ENCODE measurements at regions not wholly inside any gene's neighbourhood (a gene's known extent, or its start where the extent isn't known, plus 50 kb on each side); places are given as distances from the start of the nearest gene placed in this dataset.

DNA sequence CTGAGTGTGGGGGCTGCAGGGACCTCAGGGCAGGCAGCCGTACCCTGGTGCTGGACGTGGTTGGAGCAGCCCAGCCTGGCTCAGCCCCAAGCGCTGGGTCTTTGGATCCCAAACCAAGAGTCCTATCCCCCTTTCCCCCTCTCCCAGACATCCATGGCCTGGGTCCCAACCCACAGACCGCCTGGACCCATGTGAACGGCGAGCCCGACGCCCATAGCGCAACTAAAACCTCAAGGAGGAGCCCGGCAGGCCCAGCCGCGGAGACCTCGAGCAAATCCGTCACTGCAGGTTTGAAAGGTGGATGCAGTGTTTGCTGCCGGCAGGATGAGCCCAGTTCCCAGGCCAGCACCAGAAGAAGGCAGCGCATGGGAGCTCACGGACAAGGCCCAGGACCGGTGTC is 337.0 kb downstream of the BRD1 start:
- DNase-seq: no peak

- no peak for DNase-seq
These were observed 337.9 kb downstream of the BRD1 start for GRCh38 chr22:49489821-49490220.

- no peak for DNase-seq
These were observed 338.7 kb downstream of the BRD1 start for GRCh38 chr22:49488943-49489342.

GRCh38 chr22:49487950-49488349 is 339.7 kb downstream of the BRD1 start:
- no peak for DNase-seq

- no peak for DNase-seq
These were observed 341.4 kb downstream of the BRD1 start for GRCh38 chr22:49486225-49486624.

GRCh38 chr22:49483946-49484345 is 343.7 kb downstream of the BRD1 start:
- no peak for DNase-seq

- DNase-seq: no peak
These were observed 344.3 kb downstream of the BRD1 start for GRCh38 chr22:49483281-49483870.

GRCh38 chr22:49482811-49483210 is 344.9 kb downstream of the BRD1 start:
- DNase-seq: no peak

GRCh38 chr22:49481659-49482399 is 345.8 kb downstream of the BRD1 start:
- no peak for DNase-seq

GRCh38 chr22:49480896-49481658 is 346.6 kb downstream of the BRD1 start:
- peak in 1 of 56 donors; percentile 12 for DNase-seq

DNA sequence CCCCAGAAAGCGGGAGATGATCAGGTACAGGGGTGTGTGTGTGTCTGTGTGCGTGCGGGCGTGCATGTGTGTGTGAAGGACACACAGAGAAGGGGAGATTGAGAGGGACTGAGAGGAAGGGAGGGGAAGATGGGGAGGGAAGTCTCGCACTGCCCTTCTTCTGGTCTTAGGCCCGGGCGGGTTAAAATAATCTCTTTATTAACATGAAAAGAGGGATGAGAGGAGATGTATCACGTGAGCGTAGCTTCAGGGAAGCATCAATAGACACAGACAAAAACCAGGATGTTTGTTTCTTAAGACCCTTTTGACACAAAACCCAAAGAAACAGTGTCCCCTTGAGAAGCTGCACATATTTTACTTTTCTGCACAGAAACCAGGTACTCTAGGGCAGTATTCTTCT is 347.3 kb downstream of the BRD1 start:
- DNase-seq: no peak

GRCh38 chr22:49479566-49479965 is 348.1 kb downstream of the BRD1 start:
- DNase-seq: no peak

DNA sequence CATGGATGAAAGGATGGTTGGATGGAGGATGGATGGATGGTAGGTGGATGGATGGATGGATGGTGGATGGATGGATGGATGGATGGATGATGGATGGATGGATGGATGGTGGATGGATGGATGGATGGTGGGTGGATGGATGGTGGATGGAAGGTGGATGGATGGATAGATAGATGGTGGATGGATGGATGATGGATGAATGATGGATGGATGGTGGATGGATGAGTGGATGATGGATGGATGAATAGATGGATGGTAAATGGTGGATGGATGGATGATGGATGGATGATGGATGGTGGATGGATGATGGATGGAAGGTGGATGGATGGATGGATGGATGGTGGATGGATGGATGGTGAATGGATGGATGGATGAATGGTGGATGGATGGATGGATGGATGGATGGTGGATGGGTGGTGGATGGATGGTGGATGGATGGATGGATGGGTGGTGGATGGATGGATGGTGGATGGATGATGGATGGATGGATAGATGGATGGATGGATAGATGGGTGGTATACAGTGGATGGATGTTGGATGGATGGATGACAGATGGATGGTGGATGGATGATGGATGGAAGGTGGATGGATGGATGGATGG is 350.8 kb downstream of the BRD1 start:
- no peak for DNase-seq

DNA sequence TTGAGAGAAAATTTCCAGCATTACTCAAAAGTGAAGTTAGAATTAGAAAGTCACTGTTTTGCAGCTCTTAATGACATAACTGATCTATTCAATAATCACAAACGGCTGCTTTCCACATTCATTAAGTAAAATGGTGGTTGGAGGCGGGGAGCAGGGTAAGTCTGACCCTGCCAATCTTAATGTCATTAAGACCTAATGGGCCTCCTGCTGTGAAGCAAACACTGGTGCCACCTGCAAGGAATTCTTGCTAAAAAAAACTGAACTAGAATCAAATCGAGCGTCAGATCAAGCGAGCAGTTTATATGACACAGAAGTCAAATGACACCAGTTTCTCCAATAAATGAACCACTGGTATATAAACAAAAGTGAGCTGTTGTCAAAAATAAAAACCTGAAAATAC is 351.5 kb downstream of the BRD1 start:
- DNase-seq: no peak

- no peak for DNase-seq
These were observed 352.4 kb downstream of the BRD1 start for GRCh38 chr22:49475253-49475652.

GRCh38 chr22:49473286-49473685 is 354.4 kb downstream of the BRD1 start:
- no peak for DNase-seq

- DNase-seq: no peak
These were observed 356.8 kb downstream of the BRD1 start for GRCh38 chr22:49470741-49471503.

DNA sequence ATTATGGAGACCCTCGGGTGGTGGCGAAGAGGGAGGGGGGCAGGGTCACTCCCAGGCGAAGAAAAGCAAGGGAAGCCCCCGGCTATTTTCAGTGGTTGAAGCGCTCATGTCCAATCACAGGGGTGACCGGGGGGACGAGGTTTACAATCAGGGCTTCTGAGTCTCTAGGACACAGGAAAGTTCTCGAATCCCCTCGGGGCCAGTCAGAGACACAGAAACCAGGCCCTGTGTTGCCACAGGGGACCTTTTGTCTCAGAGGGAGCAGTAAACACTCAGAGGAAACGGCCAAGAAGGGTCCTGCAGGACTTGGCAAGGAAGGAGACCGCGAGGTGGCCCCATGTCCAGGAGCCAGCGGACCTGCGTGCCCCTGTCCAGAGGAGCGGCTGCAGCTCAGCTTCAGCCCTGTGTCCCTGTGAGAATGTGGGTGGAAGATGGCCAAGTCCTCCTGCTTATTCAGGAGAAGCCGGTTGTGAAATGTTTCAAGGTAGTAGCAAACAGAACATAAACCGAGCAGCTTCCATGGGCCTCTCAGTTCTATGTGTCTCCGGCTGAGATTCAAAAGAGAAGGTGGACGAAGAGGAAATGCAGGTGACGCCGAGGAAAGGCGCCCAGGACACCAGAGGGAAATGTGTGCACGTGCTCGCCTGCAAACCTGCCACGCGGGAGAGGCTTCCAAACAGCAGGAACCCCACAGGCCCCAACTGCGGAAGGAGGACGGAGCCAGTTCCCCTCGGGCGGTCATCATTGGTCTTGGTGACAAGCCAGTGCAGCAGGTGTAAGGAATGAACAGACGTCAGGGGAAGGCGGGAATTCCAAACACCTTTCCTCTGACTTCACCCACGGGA is 357.6 kb downstream of the BRD1 start:
- DNase-seq: no peak

DNA sequence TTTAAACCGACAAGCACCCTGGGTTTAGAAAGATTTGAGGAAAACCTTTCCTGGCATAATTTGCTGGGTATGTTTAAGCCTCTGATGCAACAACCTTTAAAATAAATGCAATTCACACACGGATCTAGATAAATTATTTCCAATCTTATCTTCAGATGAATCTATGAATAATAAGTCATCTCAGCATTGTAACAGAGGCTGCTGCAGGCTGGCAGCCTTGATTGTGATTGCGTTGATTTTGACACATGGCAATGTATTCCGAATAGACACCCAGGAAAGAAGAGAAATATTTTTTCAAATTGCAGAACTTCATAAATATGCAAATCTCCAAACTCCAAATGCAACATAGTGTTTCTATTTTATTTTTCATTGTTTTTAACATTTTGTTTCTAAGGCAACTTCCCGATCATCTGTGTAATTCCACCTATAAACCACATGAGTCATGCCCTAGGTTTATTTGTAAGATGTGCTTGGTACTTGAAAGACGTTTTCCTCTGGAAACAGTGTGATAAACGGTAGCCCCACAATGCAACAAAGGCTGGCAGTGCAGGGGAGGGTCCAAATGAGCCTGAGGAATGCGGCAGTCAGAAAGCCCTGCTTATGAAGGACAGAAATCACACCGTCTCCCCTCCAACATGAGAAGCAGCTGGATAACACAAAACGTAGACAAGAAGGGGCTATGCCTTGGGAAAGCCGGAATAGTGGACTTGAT is 359.0 kb downstream of the BRD1 start:
- DNase-seq: no peak

All from amygdala (tissue), 56 donors.